ENCODE measurements at regions not wholly inside any gene's neighbourhood (a gene's known extent, or its start where the extent isn't known, plus 50 kb on each side); places are given as distances from the start of the nearest gene placed in this dataset.

DNA sequence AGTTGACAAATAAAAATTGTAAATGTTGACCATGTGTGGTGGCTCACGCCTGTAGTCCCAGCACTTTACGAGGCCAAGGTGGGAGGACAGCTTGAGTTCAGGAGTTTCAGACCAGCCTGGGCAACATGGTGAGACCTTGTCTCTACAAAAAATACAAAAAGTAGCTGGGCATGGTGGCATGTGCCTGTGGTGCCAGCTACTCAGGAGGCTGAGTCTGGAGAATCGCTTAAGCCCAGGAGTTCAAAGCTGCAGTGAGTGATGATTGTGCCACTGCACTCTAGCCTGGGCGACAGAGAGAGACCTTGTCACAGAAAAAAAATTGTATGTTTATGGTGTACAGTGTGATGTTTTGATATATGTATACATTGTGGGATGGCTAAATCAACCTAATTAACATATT lies 119.6 kb downstream of the NPIPB5 start:
- Histone ChIP-seq H3K79me2 (ENCODE audit: control insufficient read depth, insufficient read depth, low read length) (no peaks in the 10 kb centered on the region), H4K20me1 (replicated peaks; ENCODE audit: control insufficient read depth, extremely low read depth, insufficient read depth, low read length) (no peaks in the 10 kb centered on the region), H3K4me2 (ENCODE audit: insufficient read depth, low read length) (no peak overlapping the region), H3K36me3 (ENCODE audit: control insufficient read depth in 2 of 2, extremely low read depth in 1 of 2, insufficient read depth in 2 of 2, low read length in 2 of 2) (no peaks in the 10 kb centered on the region), H3K9me1 (replicated peaks; ENCODE audit: control insufficient read depth, extremely low read depth, insufficient read depth, low read length) (no peaks in the 10 kb centered on the region), H3K27ac (ENCODE audit: insufficient read depth, low read depth, low read length) (no peak overlapping the region), H3K9ac (replicated peaks; ENCODE audit: extremely low read depth, insufficient read depth, low read length) (no peak overlapping the region), H3K4me1 (ENCODE audit: control insufficient read depth, extremely low read depth, insufficient read depth, low read length) (no peaks in the 10 kb centered on the region), H2AFZ (ENCODE audit: low read depth, low read length) (no peak overlapping the region), H3K4me3 (replicated peaks in 1 of 3; ENCODE audit: insufficient read depth in 1 of 3, low read depth in 1 of 3, low read length in 3 of 3) (no peak overlapping the region), H3K9me3 (replicated peaks; ENCODE audit: control insufficient read depth, insufficient read depth, low read length) (no peaks in the 10 kb centered on the region), H3K27me3 (ENCODE audit: control insufficient read depth in 2 of 2, insufficient read depth in 2 of 2, low read length in 2 of 2) (peaks cover 5 to 6% of the 10 kb centered on the region in 2 experiments)
- CTCF ChIA-PET = interaction anchor here (1.1 kb wide), 1 partner anchor 10 kb away, joined by 3 read pairs; no protein-coding TSS in a partner anchor
- POLR2A ChIA-PET = no interaction called here
- no TSS peak for BruUV-seq (replicated peaks)
- DNase-seq (ENCODE audit: low read depth, low spot score) = no peak
- intact Hi-C loops (cut with micrococcal nuclease) (no loop called here), dilution Hi-C loops (cut with MboI; ENCODE audit: extremely low pct_ligation_motif_present, low sequenced_read_pairs) (no loop called here)
- FAIRE-seq = no peak
- TF ChIP-seq, protein P1, sequence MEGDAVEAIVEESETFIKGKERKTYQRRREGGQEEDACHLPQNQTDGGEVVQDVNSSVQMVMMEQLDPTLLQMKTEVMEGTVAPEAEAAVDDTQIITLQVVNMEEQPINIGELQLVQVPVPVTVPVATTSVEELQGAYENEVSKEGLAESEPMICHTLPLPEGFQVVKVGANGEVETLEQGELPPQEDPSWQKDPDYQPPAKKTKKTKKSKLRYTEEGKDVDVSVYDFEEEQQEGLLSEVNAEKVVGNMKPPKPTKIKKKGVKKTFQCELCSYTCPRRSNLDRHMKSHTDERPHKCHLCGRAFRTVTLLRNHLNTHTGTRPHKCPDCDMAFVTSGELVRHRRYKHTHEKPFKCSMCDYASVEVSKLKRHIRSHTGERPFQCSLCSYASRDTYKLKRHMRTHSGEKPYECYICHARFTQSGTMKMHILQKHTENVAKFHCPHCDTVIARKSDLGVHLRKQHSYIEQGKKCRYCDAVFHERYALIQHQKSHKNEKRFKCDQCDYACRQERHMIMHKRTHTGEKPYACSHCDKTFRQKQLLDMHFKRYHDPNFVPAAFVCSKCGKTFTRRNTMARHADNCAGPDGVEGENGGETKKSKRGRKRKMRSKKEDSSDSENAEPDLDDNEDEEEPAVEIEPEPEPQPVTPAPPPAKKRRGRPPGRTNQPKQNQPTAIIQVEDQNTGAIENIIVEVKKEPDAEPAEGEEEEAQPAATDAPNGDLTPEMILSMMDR (IDR thresholded peaks at IDR 0.05; ENCODE audit: extremely low read depth in 1 of 2, insufficient read depth in 1 of 2, low read depth in 1 of 2, low read length in 2 of 2) = no peak
- TF ChIP-seq FOS (IDR thresholded peaks at IDR 0.05; ENCODE audit: borderline replicate concordance, insufficient read depth, low read length) (no peak), POLR2A (IDR thresholded peaks at IDR 0.05; ENCODE audit: low read depth, low read length) (no peak), MYC (IDR thresholded peaks at IDR 0.05; ENCODE audit: low read depth, low read length) (no peak)

DNA sequence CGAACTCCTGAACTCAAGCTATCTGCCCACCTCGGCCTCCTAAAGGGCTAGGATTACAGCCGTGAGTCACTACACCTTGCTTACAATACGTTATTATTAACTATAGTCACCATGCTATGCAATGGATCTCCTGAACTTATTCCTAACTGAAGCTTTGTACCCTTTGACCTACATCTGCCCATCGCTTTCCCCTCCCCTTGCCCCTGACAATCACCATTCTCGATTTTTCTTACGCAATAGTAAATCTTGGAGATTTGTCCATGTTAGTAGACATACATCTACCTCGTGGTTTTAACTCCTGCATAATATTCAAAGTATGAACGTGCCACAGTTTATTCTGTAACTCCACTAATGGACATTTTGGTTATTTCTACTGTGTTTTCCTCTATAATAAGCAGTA lies 120.6 kb downstream of the NPIPB5 start:
- H3K4me1 ChIP-seq (ENCODE audit: control insufficient read depth, extremely low read depth, insufficient read depth, low read length) = no peaks in the 10 kb centered on the region
- no peaks in the 10 kb centered on the region for H3K9me1 ChIP-seq (replicated peaks; ENCODE audit: control insufficient read depth, extremely low read depth, insufficient read depth, low read length)
- no peaks in the 10 kb centered on the region for H3K79me2 ChIP-seq (ENCODE audit: control insufficient read depth, insufficient read depth, low read length)
- CTCF ChIA-PET = no interaction called here
- no peaks in the 10 kb centered on the region for H3K9me3 ChIP-seq (replicated peaks; ENCODE audit: control insufficient read depth, insufficient read depth, low read length)
- POLR2A ChIA-PET = no interaction called here
- dilution Hi-C loops (cut with MboI; ENCODE audit: extremely low pct_ligation_motif_present, low sequenced_read_pairs) (no loop called here), intact Hi-C loops (cut with micrococcal nuclease) (no loop called here)
- H3K4me2 ChIP-seq (ENCODE audit: insufficient read depth, low read length) = no peak overlapping the region
- H3K27me3 ChIP-seq (ENCODE audit: control insufficient read depth in 2 of 2, insufficient read depth in 2 of 2, low read length in 2 of 2) = peaks cover 2 to 9% of the 10 kb centered on the region in 2 experiments
- H2AFZ ChIP-seq (ENCODE audit: low read depth, low read length) = no peak overlapping the region
- FAIRE-seq = no peak
- BruUV-seq (replicated peaks) = no TSS peak
- H3K4me3 ChIP-seq (replicated peaks in 1 of 3; ENCODE audit: insufficient read depth in 1 of 3, low read depth in 1 of 3, low read length in 3 of 3) = no peak overlapping the region
- no peak overlapping the region for H3K9ac ChIP-seq (replicated peaks; ENCODE audit: extremely low read depth, insufficient read depth, low read length)
- H3K36me3 ChIP-seq (ENCODE audit: control insufficient read depth in 2 of 2, extremely low read depth in 1 of 2, insufficient read depth in 2 of 2, low read length in 2 of 2) = no peaks in the 10 kb centered on the region
- H3K27ac ChIP-seq (ENCODE audit: insufficient read depth, low read depth, low read length) = no peak overlapping the region
- no peaks in the 10 kb centered on the region for H4K20me1 ChIP-seq (replicated peaks; ENCODE audit: control insufficient read depth, extremely low read depth, insufficient read depth, low read length)
- no peak for TF ChIP-seq GATA2 (IDR thresholded peaks at IDR 0.05; ENCODE audit: insufficient read depth, insufficient read length, low read depth, low read length)
- TF ChIP-seq, protein P1 (IDR thresholded peaks at IDR 0.05; ENCODE audit: extremely low read depth in 1 of 2, insufficient read depth in 1 of 2, low read depth in 1 of 2, low read length in 2 of 2) = no peak
- no peak for TF ChIP-seq POLR2A (IDR thresholded peaks at IDR 0.05; ENCODE audit: low read depth, low read length)
- no peak for TF ChIP-seq EZH2 (IDR thresholded peaks at IDR 0.05; ENCODE audit: borderline replicate concordance, low read depth, low read length, severe bottlenecking)
- no peak for TF ChIP-seq POLR2AphosphoS5 (IDR thresholded peaks at IDR 0.05; ENCODE audit: insufficient read depth, low read depth, low read length)
- no peak for TF ChIP-seq JUN (IDR thresholded peaks at IDR 0.05; ENCODE audit: borderline replicate concordance, insufficient read depth, insufficient read length, low read depth)
- no peak for TF ChIP-seq FOS (IDR thresholded peaks at IDR 0.05; ENCODE audit: borderline replicate concordance, insufficient read depth, low read length)
- TF ChIP-seq, protein P2, sequence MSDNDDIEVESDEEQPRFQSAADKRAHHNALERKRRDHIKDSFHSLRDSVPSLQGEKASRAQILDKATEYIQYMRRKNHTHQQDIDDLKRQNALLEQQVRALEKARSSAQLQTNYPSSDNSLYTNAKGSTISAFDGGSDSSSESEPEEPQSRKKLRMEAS (IDR thresholded peaks at IDR 0.05; ENCODE audit: insufficient read depth, insufficient read length) = no peak
- TF ChIP-seq MYC (IDR thresholded peaks at IDR 0.05; ENCODE audit: low read depth, low read length) = no peak
- no peak for DNase-seq (ENCODE audit: low read depth, low spot score)

All from endothelial cell of umbilical vein (primary cell).